Kasumi-1 (cell line): ENCODE measurements at regions not wholly inside any gene's neighbourhood (a gene's known extent, or its start where the extent isn't known, plus 50 kb on each side); places are given as distances from the start of the nearest gene placed in this dataset.

ENCODE experiments used
- DNase-seq, 2 experiments: peaks; one replicate each; lab custom pipeline; 2025; lab: John Stamatoyannopoulos, UW

DNA sequence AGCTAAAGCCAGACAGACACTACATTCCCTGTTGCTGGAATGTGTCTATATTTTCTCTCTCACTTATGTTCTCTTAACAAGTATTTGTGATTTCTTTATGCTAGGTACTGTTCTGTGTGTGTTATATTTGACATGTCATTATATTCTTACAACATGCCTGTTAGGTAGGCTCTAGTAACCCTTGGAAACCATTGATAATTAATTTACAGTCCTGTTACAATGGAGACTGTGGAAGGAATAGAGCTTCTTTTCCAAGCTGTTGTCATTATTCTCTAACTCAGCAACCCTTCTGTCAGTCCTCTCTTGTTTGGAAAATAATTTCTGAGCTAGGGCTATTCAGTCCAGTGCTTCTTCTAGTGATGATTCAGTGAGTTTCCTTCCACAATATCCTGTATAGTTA, 419.1 kb upstream of the BOD1L1 start:
- DNase-seq = no peak

DNA sequence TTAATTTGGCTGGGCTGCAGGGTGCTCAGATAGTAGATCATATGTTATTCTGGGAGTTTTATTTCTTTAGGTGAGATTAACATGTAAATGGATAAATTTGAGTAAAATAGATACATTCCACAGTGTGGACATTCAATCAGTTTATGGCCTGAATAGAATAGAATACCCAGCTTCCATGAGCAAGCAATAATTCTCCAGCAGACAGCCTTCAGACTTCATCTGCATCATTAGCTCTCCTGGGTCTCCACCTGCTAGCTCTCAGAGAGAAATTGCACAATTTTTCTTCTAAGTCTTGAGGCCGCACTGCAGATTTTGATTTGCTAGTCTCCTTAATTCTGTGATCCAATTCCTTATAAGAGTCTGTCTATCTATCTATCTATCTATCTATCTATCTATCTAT, 420.3 kb upstream of the BOD1L1 start:
- DNase-seq = no peak

DNA sequence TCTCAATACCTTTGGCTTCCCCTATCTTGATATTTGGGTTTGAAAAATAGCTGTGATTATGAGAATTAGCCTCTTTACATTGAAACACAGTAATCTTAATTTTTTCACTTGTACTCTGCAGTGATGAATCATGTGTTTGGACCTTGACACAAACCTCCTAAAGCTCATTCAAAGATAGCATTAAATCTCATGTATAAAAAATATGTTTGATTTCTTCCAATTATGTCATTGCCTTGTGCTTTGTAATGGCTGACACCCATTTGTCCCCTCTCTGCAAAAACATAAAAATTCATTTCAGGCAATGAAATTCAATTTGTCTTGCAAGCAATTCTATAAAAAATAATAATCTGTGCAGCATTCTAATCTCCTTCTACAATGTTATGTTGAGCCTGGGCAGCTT, 422.4 kb upstream of the BOD1L1 start:
- DNase-seq = no peak

DNA sequence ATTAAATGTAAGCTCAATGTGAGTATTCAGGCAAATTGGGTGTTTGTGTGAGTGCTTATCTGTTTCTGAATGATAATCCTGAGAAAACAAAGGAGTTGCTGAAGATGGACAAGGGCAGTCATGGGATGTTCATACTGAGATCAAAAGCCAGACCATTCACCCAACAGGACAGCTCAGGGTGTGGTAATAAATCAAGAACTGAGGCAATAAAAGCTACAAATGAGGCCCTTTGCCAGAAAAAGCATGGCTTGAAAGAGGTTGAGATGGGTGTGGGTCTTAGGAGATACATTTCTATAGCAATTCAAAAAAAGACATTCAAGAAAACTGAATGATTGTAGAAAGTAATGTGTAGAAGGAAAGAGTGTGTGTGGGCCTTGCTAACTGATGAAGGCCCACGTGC, 425.8 kb upstream of the BOD1L1 start:
- no peak for DNase-seq

DNA sequence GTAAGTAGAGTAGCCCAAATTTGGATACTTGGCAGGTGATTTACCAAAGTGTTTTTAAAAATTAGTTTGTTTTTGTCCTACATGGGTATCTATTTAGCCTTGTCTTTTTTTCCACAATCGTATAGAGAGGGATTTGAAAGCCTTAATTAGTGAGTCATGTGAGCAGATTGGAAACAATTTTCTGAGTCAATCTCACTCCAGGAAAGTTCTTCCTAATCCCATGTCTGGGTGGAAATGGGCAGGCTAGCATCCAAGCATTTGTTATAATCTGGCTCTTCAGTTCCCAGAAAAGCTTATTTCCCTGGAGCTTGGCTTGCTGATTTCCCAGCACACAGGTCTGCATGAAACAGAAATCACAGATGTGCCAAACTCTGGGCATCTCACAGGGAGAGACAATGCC, 426.9 kb upstream of the BOD1L1 start:
- DNase-seq = no peak

DNA sequence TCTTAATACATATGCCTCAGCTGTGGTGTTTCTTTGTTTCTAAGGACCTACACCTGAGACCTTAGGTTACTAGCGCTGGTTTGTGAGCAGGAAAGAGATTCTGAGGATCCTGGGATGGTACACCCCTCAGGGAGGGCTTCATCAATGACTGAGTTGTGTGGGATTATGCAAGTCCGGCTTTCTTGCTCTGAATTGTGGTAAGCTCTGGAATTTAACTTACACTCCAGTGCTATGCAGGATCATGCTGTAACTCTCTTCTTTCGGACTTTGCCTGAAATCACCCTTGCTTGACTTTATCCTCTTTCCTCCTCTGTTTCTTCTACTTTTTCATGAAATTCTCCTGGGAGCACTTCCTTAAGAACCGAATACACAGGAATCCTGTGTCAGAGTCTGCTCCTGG, 431.5 kb upstream of the BOD1L1 start:
- no peak for DNase-seq

DNA sequence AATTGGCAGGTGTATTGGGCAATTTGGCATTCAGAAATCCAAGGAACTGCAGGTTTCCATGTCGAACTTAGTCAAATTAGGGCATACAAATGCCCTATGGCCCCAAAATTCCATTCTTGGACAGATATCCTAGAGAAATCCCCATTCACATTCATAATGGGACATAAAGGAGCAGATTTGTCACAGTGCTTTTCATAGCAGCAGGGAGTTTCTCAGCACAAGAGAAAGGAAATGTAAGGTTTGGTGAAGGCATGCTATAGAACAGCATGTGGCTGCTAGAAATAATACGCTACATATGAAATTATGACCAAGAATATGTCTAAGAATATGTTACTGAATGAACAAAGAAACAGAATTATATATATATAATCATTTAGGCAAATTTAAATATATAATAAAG, 437.5 kb upstream of the BOD1L1 start:
- DNase-seq = no peak

DNA sequence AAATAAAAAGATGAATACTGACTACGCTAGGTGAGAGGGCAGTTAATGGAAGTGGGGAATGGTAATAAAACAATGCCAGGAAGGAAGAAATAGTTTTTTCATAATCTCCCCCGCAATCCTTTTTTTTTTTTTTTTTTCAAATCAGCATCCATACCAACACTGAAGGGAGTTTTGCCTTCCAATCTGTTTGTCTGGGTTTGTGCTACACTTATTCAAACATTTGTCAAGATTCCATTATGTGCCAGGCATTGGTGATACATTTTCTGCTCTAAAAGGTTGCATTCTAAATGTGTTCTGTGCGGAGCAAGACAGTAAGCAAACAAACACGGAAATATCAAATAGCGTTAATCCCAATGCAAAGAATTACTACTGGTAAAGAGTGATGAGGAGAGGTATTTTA, 437.9 kb upstream of the BOD1L1 start:
- DNase-seq = no peak

DNA sequence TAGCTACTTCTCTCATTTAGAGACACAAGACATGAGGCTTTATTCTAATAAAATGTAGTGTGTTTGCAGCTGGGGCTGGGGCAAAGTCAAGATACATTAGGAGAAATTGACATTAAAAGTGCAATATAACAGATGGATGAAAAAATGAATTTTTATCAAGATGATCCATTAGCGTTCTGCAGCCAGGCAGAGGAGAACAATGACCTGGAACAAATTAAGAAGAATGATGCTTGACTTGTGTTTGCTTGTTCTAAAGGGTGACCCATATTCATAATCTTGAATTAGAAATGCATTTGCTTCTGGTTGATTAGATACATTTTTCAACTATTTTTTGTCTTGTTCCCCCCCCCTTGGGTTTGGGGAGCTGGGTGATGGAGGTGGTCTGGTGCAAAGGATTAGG, 439.5 kb upstream of the BOD1L1 start:
- DNase-seq = no peak

DNA sequence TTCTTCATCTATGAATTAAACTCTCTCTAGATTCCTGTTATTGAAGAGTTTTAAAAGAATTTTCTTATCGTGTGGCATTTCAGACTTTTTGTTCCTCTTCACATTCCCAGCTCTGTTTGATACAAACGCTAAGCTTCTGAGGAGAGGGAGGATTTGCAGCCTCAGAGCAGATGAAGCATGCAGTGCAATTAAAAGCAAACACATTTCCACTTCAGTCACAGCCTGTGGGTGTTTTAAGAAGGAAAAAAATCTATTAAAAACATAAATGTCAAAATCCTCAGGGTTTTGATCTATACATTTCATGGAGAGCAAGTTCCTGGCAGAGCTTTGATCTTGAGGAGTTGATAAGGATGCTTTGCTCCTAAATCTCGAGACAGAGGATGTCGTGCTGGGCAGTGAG, 442.4 kb upstream of the BOD1L1 start:
- no peak for DNase-seq

DNA sequence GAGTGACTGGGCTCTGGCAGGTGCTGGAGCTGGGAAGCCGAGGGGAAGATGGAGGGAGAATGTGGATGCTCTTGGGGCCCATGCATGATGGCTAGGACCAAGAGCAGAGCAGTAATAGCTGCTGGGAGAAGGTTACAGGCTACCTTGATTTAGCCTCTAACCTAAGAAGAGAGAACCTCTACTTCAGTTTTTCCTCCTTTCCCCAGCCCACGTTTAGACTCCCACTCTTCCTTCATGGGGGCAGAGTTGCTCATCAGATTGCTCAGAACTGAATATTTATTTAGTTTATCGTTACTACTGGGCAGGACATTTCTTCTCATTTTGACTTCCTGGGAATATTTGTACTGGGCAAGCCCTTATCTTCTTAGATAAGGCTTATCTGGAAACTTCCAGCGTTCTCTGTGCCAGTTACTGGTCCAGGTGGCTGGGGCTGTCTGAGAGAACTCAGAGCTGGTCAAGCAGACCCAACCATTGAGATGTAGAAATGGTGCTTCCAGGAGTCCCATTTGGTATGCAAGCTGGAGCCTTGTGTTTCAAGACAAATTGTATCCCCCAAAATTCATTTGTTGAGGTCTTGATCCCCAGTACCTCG, 442.9 kb upstream of the BOD1L1 start:
- no peak for DNase-seq

DNA sequence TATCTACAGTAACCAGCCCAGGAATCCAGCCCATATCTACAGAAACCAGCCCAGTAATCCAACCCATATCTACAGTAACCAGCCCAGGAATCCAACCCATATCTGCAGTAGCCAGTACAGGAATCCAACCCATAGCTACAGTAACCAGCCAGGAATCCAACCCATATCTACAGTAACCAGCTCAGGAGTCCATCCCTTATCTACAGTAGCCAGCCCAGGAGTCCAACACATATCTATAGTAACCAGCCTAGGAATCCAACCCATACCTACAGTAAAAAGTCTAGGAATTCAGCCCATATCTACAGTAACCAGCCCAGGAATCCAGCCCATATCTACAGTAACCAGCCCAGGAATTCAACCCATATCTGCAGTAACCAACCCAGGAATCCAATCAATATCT, 445.0 kb upstream of the BOD1L1 start:
- DNase-seq = no peak

DNA sequence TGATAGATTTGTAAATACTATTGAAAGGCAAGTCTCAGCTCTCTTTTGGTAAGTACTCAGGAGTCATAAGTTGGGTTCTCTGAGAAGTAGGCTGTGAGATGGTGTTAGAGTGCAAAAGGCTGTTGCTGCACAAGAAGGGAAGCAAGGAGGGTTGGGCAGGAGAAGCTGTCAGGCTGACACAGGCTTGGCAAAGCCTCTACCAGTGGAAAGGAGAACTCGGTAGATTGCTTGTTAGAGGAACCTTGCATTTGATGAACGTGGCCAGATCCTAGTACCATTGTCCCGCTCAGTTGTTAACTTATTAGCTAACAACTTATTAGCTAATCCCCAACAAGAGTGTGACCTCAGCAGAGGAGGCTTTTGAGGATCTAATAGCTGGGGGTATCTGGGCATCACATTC, 449.3 kb upstream of the BOD1L1 start:
- no peak for DNase-seq

DNA sequence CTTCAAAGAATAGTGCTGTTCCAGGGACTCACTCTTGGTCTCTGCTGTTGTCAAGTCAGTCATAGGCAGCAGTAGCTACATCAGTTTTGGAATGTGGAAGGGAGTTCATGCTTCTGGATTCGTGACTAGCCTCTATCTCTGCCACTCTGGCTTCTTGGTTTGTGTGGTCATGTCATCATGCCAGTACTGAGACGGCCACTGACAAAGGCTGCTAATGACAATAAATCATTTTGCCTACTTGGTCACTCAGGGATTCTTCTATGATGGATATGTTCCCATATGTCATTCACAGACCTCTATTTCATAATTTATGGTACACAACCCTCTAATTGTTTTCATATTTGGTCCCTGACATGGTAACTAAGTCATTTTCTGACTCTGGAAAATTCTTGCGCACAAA, 450.8 kb upstream of the BOD1L1 start:
- DNase-seq = no peak

DNA sequence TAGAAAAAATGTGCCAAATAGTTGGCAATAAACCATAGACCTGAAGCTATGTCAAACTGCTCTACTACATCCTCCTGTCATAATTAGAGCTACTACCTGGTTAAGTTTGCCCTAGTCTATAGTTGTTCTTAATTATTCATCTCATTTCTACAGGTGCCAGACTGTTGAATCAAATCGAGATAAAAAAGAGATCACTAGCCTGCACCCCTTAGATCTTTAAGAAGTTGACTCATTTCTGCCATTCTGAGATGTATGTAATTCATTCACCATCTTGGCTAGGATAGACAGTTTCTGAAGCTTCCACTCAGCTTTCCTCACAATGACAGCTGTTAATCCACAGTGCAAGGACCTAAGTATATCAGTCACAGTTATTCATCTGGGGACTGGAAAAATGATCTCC, 452.1 kb upstream of the BOD1L1 start:
- DNase-seq = no peak

DNA sequence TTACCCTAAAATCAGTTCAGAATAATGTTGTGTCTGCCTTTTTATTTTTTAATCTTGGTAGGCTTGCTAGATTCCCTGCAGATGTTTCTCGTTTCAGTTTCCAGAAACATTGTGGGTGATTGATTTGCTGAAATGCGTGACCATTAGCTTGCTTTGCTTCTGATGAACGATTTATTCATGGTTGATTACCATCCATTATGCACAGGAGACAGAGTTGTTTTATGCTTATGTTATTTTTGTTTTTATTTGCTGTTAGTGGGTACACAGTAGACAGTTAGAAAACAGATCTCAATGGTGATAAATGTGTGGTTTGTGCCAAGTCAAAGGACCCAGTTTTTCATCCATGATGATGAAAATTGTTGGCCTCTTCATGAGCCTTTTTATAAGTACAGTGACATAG, 455.6 kb upstream of the BOD1L1 start:
- no peak for DNase-seq

DNA sequence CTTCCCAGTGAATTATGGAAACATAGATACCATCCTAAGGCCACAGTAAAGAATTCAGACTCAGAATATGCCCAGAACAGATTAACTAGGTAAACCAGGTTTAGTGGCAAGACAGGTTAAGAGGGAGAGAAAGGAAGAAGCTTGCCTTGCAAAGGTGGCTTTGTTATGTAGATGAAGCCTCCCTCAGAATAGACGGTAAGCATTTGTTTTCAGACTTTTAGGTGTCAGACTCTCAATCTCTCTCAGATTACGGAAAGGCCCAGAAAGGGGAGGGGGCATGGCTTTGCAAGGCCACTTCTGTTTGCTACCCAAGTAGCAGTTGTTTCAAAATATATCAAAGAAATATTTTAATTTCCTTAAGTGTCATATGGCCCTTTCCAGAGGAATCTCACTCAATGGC, 457.1 kb upstream of the BOD1L1 start:
- no peak for DNase-seq

DNA sequence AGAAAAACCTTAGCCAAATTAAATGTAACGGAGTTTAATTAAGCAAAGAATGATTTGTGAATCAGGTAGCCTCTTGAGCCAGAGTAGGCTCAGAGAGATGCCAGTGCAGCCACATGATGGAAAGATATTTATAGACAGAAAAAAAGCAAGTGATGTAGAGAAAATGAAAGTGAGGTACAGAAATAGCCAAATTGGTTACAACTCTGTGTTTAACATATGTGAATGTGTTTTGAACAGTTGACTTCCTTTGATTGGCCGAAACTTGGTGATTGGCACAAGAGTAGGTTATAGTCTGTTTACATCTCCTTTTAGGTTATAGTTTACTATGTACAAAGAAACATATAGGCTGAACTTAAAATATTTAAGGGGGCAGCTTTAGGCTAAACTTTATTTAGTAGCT, 459.9 kb upstream of the BOD1L1 start:
- DNase-seq = no peak

DNA sequence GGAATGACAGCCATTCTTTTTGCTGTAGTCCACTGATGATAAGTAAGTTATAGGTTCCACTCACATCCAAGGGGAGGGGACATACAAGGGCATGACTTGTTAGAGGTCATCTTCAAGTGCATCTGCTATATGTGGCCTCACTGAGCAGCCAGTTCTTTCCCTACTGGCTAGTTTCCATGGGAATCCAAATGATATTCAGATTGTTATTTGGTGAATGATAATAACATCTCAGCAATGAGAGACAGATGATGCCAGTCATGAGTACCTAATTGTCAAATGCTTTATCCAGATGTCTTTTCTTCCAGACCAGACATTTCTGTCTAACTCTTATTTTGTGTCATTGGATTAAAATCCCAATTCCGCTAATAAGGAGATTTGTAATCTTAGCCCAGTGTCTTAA, 460.4 kb upstream of the BOD1L1 start:
- DNase-seq = no peak

DNA sequence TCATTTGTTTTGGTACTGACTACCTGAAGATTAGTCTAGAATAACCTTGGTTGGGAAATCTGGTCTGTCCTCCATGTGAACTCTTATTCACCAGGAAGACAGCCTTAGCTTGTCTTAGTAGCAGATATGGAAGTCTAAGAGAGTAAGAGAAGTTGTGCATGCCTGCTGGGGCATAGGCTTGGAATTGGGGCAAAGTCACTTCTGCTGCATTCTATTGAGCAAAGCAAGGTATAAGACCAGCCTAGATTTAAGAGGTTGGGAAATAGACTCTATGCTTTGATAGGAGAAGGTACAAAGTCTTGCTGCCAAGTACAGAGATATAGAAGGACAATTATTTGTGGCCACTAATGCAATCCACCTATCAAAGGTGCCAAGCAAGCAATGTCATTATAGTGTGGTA, 464.0 kb upstream of the BOD1L1 start:
- no peak for DNase-seq

DNA sequence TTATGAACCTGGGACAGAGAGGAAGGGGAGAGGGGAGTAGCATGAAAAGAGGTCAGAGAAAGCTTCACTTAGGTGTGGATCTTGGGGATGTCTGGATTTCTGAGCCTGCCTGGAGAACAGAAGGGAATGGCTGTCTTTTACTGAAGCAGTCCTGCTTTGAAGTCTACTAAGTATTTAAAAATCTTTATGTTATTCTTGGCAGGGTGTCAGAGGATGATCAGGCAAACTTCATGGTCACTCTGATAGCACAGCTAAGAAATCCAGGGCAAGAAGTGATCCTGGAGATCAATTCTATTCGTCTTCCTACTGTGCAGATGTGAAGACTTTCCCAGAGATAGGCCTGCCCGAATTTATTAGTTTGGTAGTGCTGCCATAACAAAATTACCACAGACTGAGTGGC, 464.4 kb upstream of the BOD1L1 start:
- no peak for DNase-seq

DNA sequence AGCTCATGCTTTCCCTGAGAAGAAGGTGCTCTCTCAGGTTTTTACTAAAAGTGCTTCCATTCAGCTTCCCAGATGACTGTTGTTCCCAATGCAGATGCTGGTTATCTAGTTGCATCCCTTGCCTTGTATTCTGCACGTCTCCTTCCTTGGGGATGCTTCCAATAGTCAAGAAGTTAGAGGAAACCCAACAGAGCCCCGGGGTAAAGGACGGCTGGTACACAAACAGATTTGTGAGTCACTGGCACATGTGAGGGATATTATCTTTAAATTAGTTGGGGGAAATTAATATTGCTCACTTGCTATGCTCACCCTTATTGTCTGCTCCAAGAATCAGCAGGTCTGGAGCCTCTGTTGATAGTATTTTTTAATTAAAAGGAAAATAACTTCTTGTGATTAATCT, 465.2 kb upstream of the BOD1L1 start:
- DNase-seq = no peak

DNA sequence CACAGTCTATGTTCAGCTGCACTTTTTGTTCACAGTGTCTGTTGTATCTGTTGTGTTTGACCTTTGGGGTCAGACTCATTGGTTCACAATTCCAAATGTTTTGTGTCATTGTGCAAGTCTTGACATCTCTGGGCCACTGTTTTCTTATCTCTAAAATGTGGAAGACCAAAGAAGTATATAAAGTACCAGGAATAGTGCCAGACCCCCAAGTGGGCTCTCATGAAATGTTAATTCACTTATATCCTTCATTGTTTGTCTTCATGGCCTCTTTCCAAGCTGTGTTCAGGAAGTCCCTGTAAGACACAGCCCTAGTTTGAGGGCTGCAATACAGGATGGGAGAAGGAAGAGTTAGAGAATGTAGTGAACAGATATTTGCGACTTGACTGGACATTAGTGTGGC, 468.3 kb upstream of the BOD1L1 start:
- no peak for DNase-seq

DNA sequence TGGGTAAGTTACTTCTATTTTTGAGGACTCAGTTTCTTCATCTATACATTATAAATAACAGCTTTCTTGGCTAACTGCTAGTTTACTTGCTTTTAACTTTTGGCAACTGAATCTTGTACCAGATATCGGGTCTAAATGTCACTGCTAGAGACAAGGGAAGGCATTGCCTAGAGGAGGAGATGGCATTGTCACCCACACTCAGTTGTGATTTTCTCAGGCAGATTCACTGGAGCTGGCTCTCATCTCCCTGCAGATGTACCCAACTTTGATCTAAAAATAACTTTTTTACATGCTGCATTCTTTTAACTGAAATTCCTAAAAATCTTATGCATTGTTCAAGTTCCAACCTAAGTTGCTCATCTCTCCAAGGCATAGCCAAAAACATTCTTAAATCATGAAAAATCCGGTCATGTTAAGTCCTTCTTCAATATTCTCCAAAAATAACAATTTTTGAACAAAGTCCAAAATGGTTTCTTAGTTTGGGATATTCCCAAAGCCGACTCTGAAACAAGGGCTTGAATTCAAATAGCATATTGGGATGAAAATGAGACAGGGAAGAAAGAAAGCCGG, 469.0 kb upstream of the BOD1L1 start:
- DNase-seq = no peak

DNA sequence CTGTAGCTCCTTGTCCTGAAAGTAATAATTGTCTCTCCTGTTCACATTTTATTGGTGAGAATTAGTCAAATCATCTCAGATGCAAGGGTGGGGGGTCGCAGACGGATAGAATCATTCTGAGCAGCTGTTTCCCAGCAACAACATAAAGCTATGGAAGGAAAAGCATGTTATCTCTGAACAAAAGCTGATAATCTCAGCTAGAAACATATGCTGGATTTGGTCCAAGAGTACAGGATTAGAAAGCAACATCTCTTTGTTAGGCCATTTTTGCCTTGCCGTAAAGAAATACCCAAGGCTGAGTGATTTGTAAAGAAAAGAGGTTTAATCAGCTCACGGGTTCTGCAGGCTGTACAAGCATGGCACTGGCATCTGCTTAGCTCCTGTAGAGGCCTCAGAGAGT, 472.8 kb upstream of the BOD1L1 start:
- no peak for DNase-seq
